ENCODE measurements at regions not wholly inside any gene's neighbourhood (a gene's known extent, or its start where the extent isn't known, plus 50 kb on each side); places are given as distances from the start of the nearest gene placed in this dataset.

DNA sequence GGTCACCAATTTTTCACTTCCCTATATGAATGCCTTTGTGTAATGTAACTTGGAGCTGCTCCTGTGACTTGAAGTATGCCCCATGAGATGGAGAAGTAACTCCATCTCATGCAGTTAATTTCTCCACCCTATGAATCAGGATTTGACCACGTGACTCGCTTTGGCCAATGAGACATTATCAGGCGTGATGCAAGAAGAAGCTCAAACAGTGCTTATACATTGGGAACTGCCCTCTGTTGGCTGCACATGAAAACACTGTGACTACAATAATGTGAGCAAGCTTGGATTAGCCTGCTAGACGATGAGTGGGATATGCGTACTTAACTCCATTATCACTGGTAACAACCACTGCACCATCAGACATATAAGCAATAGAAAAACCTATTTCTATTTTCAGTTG, 684.4 kb downstream of the PLA2G4A start:
- no peaks in the 10 kb centered on the region for H3K27me3 ChIP-seq (ENCODE audit: insufficient read depth, low read depth, low read length)
- no peak overlapping the region for H2AFZ ChIP-seq (ENCODE audit: low read depth, low read length)
- H3K9me2 ChIP-seq (ENCODE audit: insufficient read depth, low read length): no peaks in the 10 kb centered on the region
- H3K27ac ChIP-seq (ENCODE audit: low read length): no peak overlapping the region
- H3K9ac ChIP-seq (ENCODE audit: low read length): no peak overlapping the region
- no peaks in the 10 kb centered on the region for H3K79me2 ChIP-seq (replicated peaks; ENCODE audit: insufficient read depth, low read length)
- TF ChIP-seq EP300 (conservative IDR thresholded peaks at IDR 0.05; ENCODE audit: poor library complexity, severe bottlenecking) (no peak), EZH2 (IDR thresholded peaks at IDR 0.05; ENCODE audit: borderline replicate concordance, insufficient read depth, low read length, poor library complexity, severe bottlenecking) (no peak), MXI1 (conservative IDR thresholded peaks at IDR 0.05; ENCODE audit: poor library complexity, severe bottlenecking) (no peak), REST (IDR thresholded peaks at IDR 0.05; ENCODE audit: borderline replicate concordance) (no peak), CTCF (IDR thresholded peaks at IDR 0.05; ENCODE audit: poor library complexity, severe bottlenecking) (no peak), POLR2AphosphoS5 (IDR thresholded peaks at IDR 0.05) (no peak), RAD21 (conservative IDR thresholded peaks at IDR 0.05) (no peak)
- no peak overlapping the region for H3K4me3 ChIP-seq (ENCODE audit: low read length)
- no peaks in the 10 kb centered on the region for H3K9me3 ChIP-seq (ENCODE audit: low read length)
- H3K4me2 ChIP-seq (ENCODE audit: low read length): no peak overlapping the region
- H3F3A ChIP-seq (ENCODE audit: insufficient read depth, low read length, poor library complexity, severe bottlenecking): no peaks in the 10 kb centered on the region
- no peaks in the 10 kb centered on the region for H3K36me3 ChIP-seq (ENCODE audit: insufficient read depth, low read length)
- H4K20me1 ChIP-seq (ENCODE audit: insufficient read depth): no peaks in the 10 kb centered on the region

DNA sequence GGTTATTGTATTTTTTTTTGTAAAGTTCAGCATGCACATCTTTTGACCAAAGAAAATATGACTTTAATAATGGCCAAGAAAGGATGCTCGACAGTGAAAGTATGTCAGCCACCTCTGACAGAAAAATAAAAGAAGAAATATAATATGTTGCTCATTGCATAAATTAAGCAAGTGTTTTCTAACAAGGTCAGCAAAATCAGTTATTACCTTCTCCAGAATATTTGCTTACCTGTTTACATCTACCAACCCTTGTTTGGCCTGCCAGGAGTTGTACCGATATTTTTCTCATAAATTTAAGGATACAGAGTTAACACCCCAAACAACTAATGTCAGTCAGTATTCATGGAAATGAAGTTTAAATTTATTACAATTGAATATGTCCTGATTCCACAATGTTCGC, 685.4 kb downstream of the PLA2G4A start:
- Histone ChIP-seq H3K4me2 (ENCODE audit: low read length) (no peak overlapping the region), H3K27ac (ENCODE audit: low read length) (no peak overlapping the region), H2AFZ (ENCODE audit: low read depth, low read length) (no peak overlapping the region), H3K79me2 (replicated peaks; ENCODE audit: insufficient read depth, low read length) (no peaks in the 10 kb centered on the region), H3F3A (ENCODE audit: insufficient read depth, low read length, poor library complexity, severe bottlenecking) (no peaks in the 10 kb centered on the region), H3K9ac (ENCODE audit: low read length) (no peak overlapping the region), H3K27me3 (ENCODE audit: insufficient read depth, low read depth, low read length) (no peaks in the 10 kb centered on the region), H4K20me1 (ENCODE audit: insufficient read depth) (no peaks in the 10 kb centered on the region), H3K4me3 (ENCODE audit: low read length) (no peak overlapping the region), H3K9me3 (ENCODE audit: low read length) (no peaks in the 10 kb centered on the region), H3K9me2 (ENCODE audit: insufficient read depth, low read length) (no peaks in the 10 kb centered on the region), H3K36me3 (ENCODE audit: insufficient read depth, low read length) (no peaks in the 10 kb centered on the region)
- no peak for TF ChIP-seq REST (IDR thresholded peaks at IDR 0.05; ENCODE audit: borderline replicate concordance)
- no peak for TF ChIP-seq RAD21 (conservative IDR thresholded peaks at IDR 0.05)
- no peak for TF ChIP-seq CTCF (IDR thresholded peaks at IDR 0.05; ENCODE audit: poor library complexity, severe bottlenecking)
- no peak for TF ChIP-seq EP300 (conservative IDR thresholded peaks at IDR 0.05; ENCODE audit: poor library complexity, severe bottlenecking)
- TF ChIP-seq POLR2AphosphoS5 (IDR thresholded peaks at IDR 0.05): no peak
- TF ChIP-seq SMC3 (conservative IDR thresholded peaks at IDR 0.05; ENCODE audit: poor library complexity): no peak
- no peak for TF ChIP-seq TAF1 (IDR thresholded peaks at IDR 0.05; ENCODE audit: low read depth)
- TF ChIP-seq MXI1 (conservative IDR thresholded peaks at IDR 0.05; ENCODE audit: poor library complexity, severe bottlenecking): no peak
- no peak for TF ChIP-seq EZH2 (IDR thresholded peaks at IDR 0.05; ENCODE audit: borderline replicate concordance, insufficient read depth, low read length, poor library complexity, severe bottlenecking)
